H9 (cell line): ENCODE measurements at regions not wholly inside any gene's neighbourhood (a gene's known extent, or its start where the extent isn't known, plus 50 kb on each side); places are given as distances from the start of the nearest gene placed in this dataset.

Source experiments
- DNase-seq: peaks from one replicate; pipeline ENCODE4 v3.0.0-alpha.2; 2017
- H2AFZ ChIP-seq: one replicate; pipeline ENCODE4 v1.6.1; 2013; ENCODE audit warnings: mild to moderate bottlenecking, low read length, control low read depth, moderate library complexity
- H2AK5ac ChIP-seq: 2 replicates; pipeline ENCODE4 v1.6.1; 2013; ENCODE audit warnings: low read length, control low read depth, mixed read lengths; ENCODE audit not compliant: insufficient read length
- H2BK120ac ChIP-seq: one replicate; pipeline ENCODE4 v1.6.1; 2013; ENCODE audit warnings: low read depth, mild to moderate bottlenecking, low read length, control low read depth, inconsistent platforms; ENCODE audit not compliant: poor library complexity, severe bottlenecking
- H2BK12ac ChIP-seq: 2 replicates; pipeline ENCODE4 v1.6.1; 2013; ENCODE audit warnings: low read length, control low read depth, mixed read lengths, low read depth; ENCODE audit not compliant: insufficient read length
- H2BK15ac ChIP-seq: 2 replicates; pipeline ENCODE4 v1.6.1; 2013; ENCODE audit warnings: low read depth, low read length, control low read depth
- H2BK20ac ChIP-seq: one replicate; pipeline ENCODE4 v1.6.1; 2013; ENCODE audit warnings: low read depth, mild to moderate bottlenecking, low read length, control low read depth, inconsistent platforms; ENCODE audit not compliant: poor library complexity, severe bottlenecking
- H2BK5ac ChIP-seq: 2 replicates; pipeline ENCODE4 v1.6.1; 2013; ENCODE audit warnings: low read length, control low read depth, mixed read lengths; ENCODE audit not compliant: insufficient read length
- H3K14ac ChIP-seq: 2 replicates; pipeline ENCODE4 v1.6.1; 2013; ENCODE audit warnings: low read length, control low read depth; ENCODE audit not compliant: insufficient read depth
- H3K18ac ChIP-seq: 2 replicates; pipeline ENCODE4 v1.6.1; 2013; ENCODE audit warnings: low read depth, mild to moderate bottlenecking, mixed read lengths, low read length, control low read depth; ENCODE audit not compliant: insufficient read length
- H3K23ac ChIP-seq: 2 replicates; pipeline ENCODE4 v1.6.1; 2013; ENCODE audit warnings: low read length, control low read depth, mixed read lengths, low read depth; ENCODE audit not compliant: insufficient read length
- H3K23me2 ChIP-seq: 2 replicates; pipeline ENCODE4 v1.6.1; 2013; ENCODE audit warnings: low read depth, mild to moderate bottlenecking, mixed read lengths, low read length, control low read depth; ENCODE audit not compliant: insufficient read length, poor library complexity, severe bottlenecking
- H3K27ac ChIP-seq: 2 replicates; pipeline ENCODE4 v1.5.1; 2013; ENCODE audit warnings: low read length, control low read depth, mixed read lengths, low read depth; ENCODE audit not compliant: insufficient read length
- H3K27me3 ChIP-seq: 2 replicates; pipeline ENCODE4 v1.6.1; 2013; ENCODE audit warnings: low read length, control low read depth, inconsistent platforms; ENCODE audit not compliant: insufficient read depth
- H3K4ac ChIP-seq: 2 replicates; pipeline ENCODE4 v1.6.1; 2013; ENCODE audit warnings: low read depth, mild to moderate bottlenecking, control low read depth, inconsistent platforms, low read length, moderate library complexity
- H3K4me1 ChIP-seq: 2 replicates; pipeline ENCODE4 v1.6.1; 2013; ENCODE audit warnings: low read length, control low read depth, inconsistent platforms; ENCODE audit not compliant: insufficient read depth
- H3K4me2 ChIP-seq: 2 replicates; pipeline ENCODE4 v1.6.1; 2013; ENCODE audit warnings: low read length, control low read depth, mixed read lengths; ENCODE audit not compliant: insufficient read length, insufficient read depth
- H3K56ac ChIP-seq: 2 replicates; pipeline ENCODE4 v1.6.1; 2013; ENCODE audit warnings: low read depth, mild to moderate bottlenecking, mixed read lengths, low read length, control low read depth; ENCODE audit not compliant: insufficient read length
- H3K79me1 ChIP-seq: 2 replicates; pipeline ENCODE4 v1.6.1; 2013; ENCODE audit warnings: low read depth, mild to moderate bottlenecking, moderate library complexity, low read length, control low read depth, inconsistent platforms; ENCODE audit not compliant: insufficient read depth, poor library complexity, severe bottlenecking
- H3K79me2 ChIP-seq: 2 replicates; pipeline ENCODE4 v1.6.1; 2013; ENCODE audit warnings: low read length, control low read depth, inconsistent platforms; ENCODE audit not compliant: insufficient read depth
- H3K9ac ChIP-seq: 2 replicates; pipeline ENCODE4 v1.6.1; 2013; ENCODE audit warnings: low read length, control low read depth, mixed read lengths; ENCODE audit not compliant: insufficient read length; ENCODE audit errors: extremely low read depth
- H3K9me3 ChIP-seq: one replicate; pipeline ENCODE4 v1.6.1; 2013; ENCODE audit warnings: low read depth, low read length, inconsistent platforms; ENCODE audit not compliant: control insufficient read depth
- H3T11ph ChIP-seq: one replicate; pipeline ENCODE4 v1.6.1; 2013; ENCODE audit warnings: mild to moderate bottlenecking, low read length, control low read depth, inconsistent platforms
- H4K20me1 ChIP-seq: one replicate; pipeline ENCODE4 v1.6.1; 2013; ENCODE audit not compliant: control insufficient read depth, insufficient read length, insufficient read depth
- H4K5ac ChIP-seq: 2 replicates; pipeline ENCODE4 v1.6.1; 2013; ENCODE audit warnings: low read depth, mild to moderate bottlenecking, mixed read lengths, low read length, control low read depth; ENCODE audit not compliant: insufficient read length
- H4K8ac ChIP-seq: replicated peaks from 2 replicates; pipeline ENCODE4 v1.6.1; 2013; ENCODE audit warnings: low read length, control low read depth, mixed read lengths, low read depth; ENCODE audit not compliant: insufficient read length
- H4K91ac ChIP-seq: 2 replicates; pipeline ENCODE4 v1.6.1; 2013; ENCODE audit warnings: low read depth, mild to moderate bottlenecking, moderate library complexity, mixed read lengths, low read length, control low read depth; ENCODE audit not compliant: insufficient read length
- H3K27ac Mint-ChIP-seq, 3 experiments: 2 replicates in 2 of 3; 3 replicates in 1 of 3; pipeline ENCODE4 v1.8.0; 2020 to 2021; ENCODE audit warnings: mixed read lengths in 3 of 3, mild to moderate bottlenecking in 1 of 3, moderate library complexity in 1 of 3
- H3K27me3 Mint-ChIP-seq: 2 replicates; pipeline ENCODE4 v1.8.0; 2021; ENCODE audit warnings: low read depth, mild to moderate bottlenecking, moderate library complexity, mixed read lengths
- H3K36me3 Mint-ChIP-seq, 3 experiments: 2 replicates in 2 of 3; 3 replicates in 1 of 3; pipeline ENCODE4 v1.8.0; 2020 to 2021; ENCODE audit warnings: low read depth in 3 of 3, mixed read lengths in 3 of 3; ENCODE audit not compliant: insufficient read depth in 1 of 3
- H3K4me1 Mint-ChIP-seq, 2 experiments: 2 replicates each; pipeline ENCODE4 v1.8.0; 2020; ENCODE audit warnings: mixed read lengths in 2 of 2
- H3K4me3 Mint-ChIP-seq, 2 experiments: 2 replicates in 1 of 2; 3 replicates in 1 of 2; pipeline ENCODE4 v1.8.0; 2020 to 2021; ENCODE audit warnings: mild to moderate bottlenecking in 2 of 2, mixed read lengths in 2 of 2, moderate library complexity in 1 of 2
- H3K9me3 Mint-ChIP-seq, 2 experiments: 2 replicates in 1 of 2; 3 replicates in 1 of 2; pipeline ENCODE4 v1.8.0; 2020; ENCODE audit warnings: mild to moderate bottlenecking in 2 of 2, mixed read lengths in 2 of 2, moderate library complexity in 1 of 2
- WGBS: extraction: QIAGEN DNeasy Blood & Tissue Kit; methylation state at CpG from one replicate; pipeline ENCODE4 v1.1.7; 2013; ENCODE audit warnings: missing lambda C conversion rate, low lambda C conversion rate, mixed read lengths; ENCODE audit not compliant: insufficient read length; ENCODE audit errors: extremely low coverage; 5-methylcytosine and 5-hydroxymethylcytosine counted together
- TF ChIP-seq, protein P1 (sequence below): fragments of 200-600 bp; sonication (generic); conservative IDR thresholded peaks from 3 replicates; pipeline ENCODE4 v1.8.0; 2021; ENCODE audit warnings: antibody characterized with exemption, mild to moderate bottlenecking

DNA sequence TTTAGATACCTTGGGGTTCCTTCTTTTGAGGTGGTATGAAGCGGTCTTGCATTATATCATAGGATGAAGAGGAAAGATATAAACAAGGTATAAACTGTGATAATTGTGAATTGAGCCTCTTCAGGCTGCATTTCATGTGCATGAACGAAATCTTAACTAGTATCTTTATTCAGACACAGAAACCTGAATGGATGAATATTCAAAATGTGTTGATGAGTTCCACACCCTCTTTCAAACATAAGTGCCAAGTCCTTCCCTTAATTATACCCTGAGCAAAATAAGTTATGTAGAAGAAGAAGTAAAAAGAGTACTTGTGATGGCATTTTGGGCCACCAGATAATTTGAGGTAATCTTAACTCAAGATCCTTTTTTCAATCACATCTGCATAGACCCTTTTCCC lies 103.1 kb upstream of the CFAP20DC start:
- Histone ChIP-seq H3K27me3 (no peaks in the 10 kb centered on the region), H2AFZ (no peak overlapping the region), H4K5ac (no peak overlapping the region), H3K9ac (no peak overlapping the region), H4K91ac (no peak overlapping the region), H2BK5ac (no peak overlapping the region), H3T11ph (no peak overlapping the region), H3K79me2 (no peaks in the 10 kb centered on the region), H2BK12ac (no peak overlapping the region), H3K56ac (no peak overlapping the region), H3K4ac (no peak overlapping the region), H4K8ac (no peak overlapping the region), H2BK20ac (no peak overlapping the region), H3K23me2 (no peaks in the 10 kb centered on the region), H3K23ac (no peak overlapping the region), H3K14ac (no peak overlapping the region), H3K4me2 (no peak overlapping the region), H3K18ac (no peak overlapping the region), H2AK5ac (no peak overlapping the region), H3K79me1 (no peaks in the 10 kb centered on the region), H2BK120ac (no peak overlapping the region), H3K27ac (no peak overlapping the region), H2BK15ac (no peak overlapping the region), H4K20me1 (no peaks in the 10 kb centered on the region), H3K4me1 (0 out of 2 replicates have a peak, but pooled peaks cover 4% of the 10 kb centered on the region), H3K9me3 (no peaks in the 10 kb centered on the region)
- DNase-seq = no peak
- TF ChIP-seq, protein P1, sequence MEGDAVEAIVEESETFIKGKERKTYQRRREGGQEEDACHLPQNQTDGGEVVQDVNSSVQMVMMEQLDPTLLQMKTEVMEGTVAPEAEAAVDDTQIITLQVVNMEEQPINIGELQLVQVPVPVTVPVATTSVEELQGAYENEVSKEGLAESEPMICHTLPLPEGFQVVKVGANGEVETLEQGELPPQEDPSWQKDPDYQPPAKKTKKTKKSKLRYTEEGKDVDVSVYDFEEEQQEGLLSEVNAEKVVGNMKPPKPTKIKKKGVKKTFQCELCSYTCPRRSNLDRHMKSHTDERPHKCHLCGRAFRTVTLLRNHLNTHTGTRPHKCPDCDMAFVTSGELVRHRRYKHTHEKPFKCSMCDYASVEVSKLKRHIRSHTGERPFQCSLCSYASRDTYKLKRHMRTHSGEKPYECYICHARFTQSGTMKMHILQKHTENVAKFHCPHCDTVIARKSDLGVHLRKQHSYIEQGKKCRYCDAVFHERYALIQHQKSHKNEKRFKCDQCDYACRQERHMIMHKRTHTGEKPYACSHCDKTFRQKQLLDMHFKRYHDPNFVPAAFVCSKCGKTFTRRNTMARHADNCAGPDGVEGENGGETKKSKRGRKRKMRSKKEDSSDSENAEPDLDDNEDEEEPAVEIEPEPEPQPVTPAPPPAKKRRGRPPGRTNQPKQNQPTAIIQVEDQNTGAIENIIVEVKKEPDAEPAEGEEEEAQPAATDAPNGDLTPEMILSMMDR = no peak
- Mint-ChIP-seq H3K27me3 (no peaks in the 10 kb centered on the region; the same call in none of the 2 replicates), H3K4me3 (no peak overlapping the region), H3K36me3 (peaks cover 0 to 18% (median 7%) of the 10 kb centered on the region in 3 experiments; a peak in 5 of 7 replicates), H3K27ac (no peak overlapping the region), H3K4me1 (peaks cover 19 to 23% of the 10 kb centered on the region in 2 experiments), H3K9me3 (peaks cover 10 to 13% of the 10 kb centered on the region in 2 experiments; a peak in 4 of 5 replicates)
- no CpG with 5 or more reads among the region's 2 CpGs for WGBS
